HG02759 (cell line): ENCODE measurements at regions not wholly inside any gene's neighbourhood (a gene's known extent, or its start where the extent isn't known, plus 50 kb on each side); places are given as distances from the start of the nearest gene placed in this dataset.

Experiments
- ATAC-seq: cut with Tn5 transposase; IDR thresholded peaks from one replicate; pipeline ENCODE4 v1.9.1; 2021; ENCODE audit warnings: mild to moderate bottlenecking, moderate library complexity; ENCODE audit not compliant: unreplicated experiment

DNA sequence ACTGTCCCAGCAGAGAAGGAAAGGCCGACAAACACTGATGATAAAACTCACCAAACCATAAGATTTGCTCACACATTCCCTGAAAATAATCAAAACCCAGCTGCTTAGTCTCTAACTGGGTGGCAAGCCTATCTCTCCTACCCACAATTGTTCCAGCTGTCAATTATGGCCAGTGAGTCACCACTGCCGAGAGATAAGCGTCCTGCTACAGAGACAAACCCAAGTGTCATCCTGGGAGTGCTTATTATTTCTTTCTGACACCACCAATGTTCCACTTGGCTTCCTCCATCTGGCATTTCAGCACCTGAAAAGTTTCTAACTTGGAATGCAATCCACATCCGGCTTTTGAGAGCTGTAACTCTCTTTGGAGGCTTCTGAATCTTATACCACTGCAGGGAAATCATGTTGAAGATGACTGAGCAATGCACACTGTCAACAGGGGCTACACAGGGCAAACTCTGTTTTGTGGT lies 51.5 kb upstream of the VAV3 start:
- no peak for ATAC-seq
